Fibroblast of the aortic adventitia (primary cell): ENCODE measurements at regions not wholly inside any gene's neighbourhood (a gene's known extent, or its start where the extent isn't known, plus 50 kb on each side); places are given as distances from the start of the nearest gene placed in this dataset.

Experiments used
- DNase-seq: peaks from one replicate; pipeline ENCODE4 v3.0.0-alpha.2; 2010; ENCODE audit warnings: low read depth
- H3K4me3 ChIP-seq: 2 replicates; pipeline ENCODE4 v1.5.1; 2011; ENCODE audit warnings: low read depth, mild to moderate bottlenecking, control low read depth, low read length, moderate library complexity
- CTCF ChIP-seq: IDR thresholded peaks from 2 replicates; pipeline ENCODE4 v1.5.1; 2011; ENCODE audit warnings: mild to moderate bottlenecking, low read length, control low read depth, inconsistent platforms; ENCODE audit not compliant: insufficient read depth

GRCh38 chr11:110801328-110801727 is 89.1 kb upstream of the ARHGAP20 start:
- no peak for TF ChIP-seq CTCF
- H3K4me3 ChIP-seq: no peak overlapping the region
- no peak for DNase-seq

- no peak for DNase-seq
- no peak overlapping the region for H3K4me3 ChIP-seq
- no peak for TF ChIP-seq CTCF
These were observed 86.1 kb upstream of the ARHGAP20 start for GRCh38 chr11:110798201-110798900.

GRCh38 chr11:110797453-110797852 is 85.2 kb upstream of the ARHGAP20 start:
- TF ChIP-seq CTCF: no peak
- no peak overlapping the region for H3K4me3 ChIP-seq
- DNase-seq: no peak

GRCh38 chr11:110795112-110795624 is 82.9 kb upstream of the ARHGAP20 start:
- no peak for TF ChIP-seq CTCF
- no peak overlapping the region for H3K4me3 ChIP-seq
- DNase-seq: no peak

GRCh38 chr11:110793556-110793955 is 81.3 kb upstream of the ARHGAP20 start:
- H3K4me3 ChIP-seq: no peak overlapping the region
- DNase-seq: no peak
- TF ChIP-seq CTCF: no peak

GRCh38 chr11:110791621-110792020 is 79.4 kb upstream of the ARHGAP20 start:
- TF ChIP-seq CTCF: no peak
- no peak for DNase-seq
- H3K4me3 ChIP-seq: no peak overlapping the region

- TF ChIP-seq CTCF: no peak
- no peak overlapping the region for H3K4me3 ChIP-seq
- DNase-seq: no peak
These were observed 75.4 kb upstream of the ARHGAP20 start for GRCh38 chr11:110787680-110788079.
